Lower lobe of right lung (tissue), 2 donors: ENCODE measurements at regions not wholly inside any gene's neighbourhood (a gene's known extent, or its start where the extent isn't known, plus 50 kb on each side); places are given as distances from the start of the nearest gene placed in this dataset.

Experiments
- ATAC-seq, 2 donors: fragments of 200-7000 bp; cut with Tn5 transposase; one replicate each; pipeline ENCODE4 v1.9.1; 2020 to 2022; ENCODE audit warnings: mild to moderate bottlenecking in 2 of 2, moderate library complexity in 2 of 2
- DNase-seq: peaks from one replicate; pipeline ENCODE4 v3.0.0-alpha.2; 2020
- H3K27ac ChIP-seq: fragments of 200-600 bp; one replicate; pipeline ENCODE4 v1.8.0; 2022
- H3K27me3 ChIP-seq: fragments of 200-600 bp; one replicate; pipeline ENCODE4 v1.8.0; 2022; ENCODE audit warnings: low read depth
- H3K36me3 ChIP-seq: fragments of 200-600 bp; one replicate; pipeline ENCODE4 v1.8.0; 2022; ENCODE audit warnings: mild to moderate bottlenecking
- H3K4me1 ChIP-seq: fragments of 200-600 bp; one replicate; pipeline ENCODE4 v1.8.0; 2022
- H3K4me3 ChIP-seq: fragments of 200-600 bp; one replicate; pipeline ENCODE4 v1.8.0; 2022; ENCODE audit warnings: mild to moderate bottlenecking
- H3K9me3 ChIP-seq: fragments of 200-600 bp; one replicate; pipeline ENCODE4 v1.8.0; 2022
- CTCF ChIP-seq: fragments of 200-600 bp; IDR thresholded peaks from one replicate; pipeline ENCODE4 v1.8.0; 2022; ENCODE audit warnings: antibody characterized with exemption, mild to moderate bottlenecking
- intact Hi-C: fragments of 100-400 bp; cut with DNase I; formaldehyde crosslinking; loops from one replicate; pipeline ENCODE4 v1.11.0; 2022
- donor health status: DM: no; HTN: yes; CAD: no; lungs with severe emphysema.

- Histone ChIP-seq H3K9me3 (no peaks in the 10 kb centered on the region), H3K27ac (no peak overlapping the region), H3K27me3 (no peaks in the 10 kb centered on the region), H3K4me1 (no peaks in the 10 kb centered on the region), H3K4me3 (no peak overlapping the region), H3K36me3 (no peaks in the 10 kb centered on the region)
- ATAC-seq: no peak
- intact Hi-C loops: no loop called here
- no peak for TF ChIP-seq CTCF
- no peak for DNase-seq
Observed at GRCh38 chr7:124376111-124376510, 343.2 kb upstream of the TMEM229A start.

GRCh38 chr7:124375391-124375790, 342.5 kb upstream of the TMEM229A start:
- Histone ChIP-seq H3K36me3 (no peaks in the 10 kb centered on the region), H3K27me3 (no peaks in the 10 kb centered on the region), H3K4me3 (no peak overlapping the region), H3K9me3 (no peaks in the 10 kb centered on the region), H3K4me1 (no peaks in the 10 kb centered on the region), H3K27ac (no peak overlapping the region)
- ATAC-seq (no peak), DNase-seq (no peak)
- no peak for TF ChIP-seq CTCF
- intact Hi-C loops: no loop called here

DNA sequence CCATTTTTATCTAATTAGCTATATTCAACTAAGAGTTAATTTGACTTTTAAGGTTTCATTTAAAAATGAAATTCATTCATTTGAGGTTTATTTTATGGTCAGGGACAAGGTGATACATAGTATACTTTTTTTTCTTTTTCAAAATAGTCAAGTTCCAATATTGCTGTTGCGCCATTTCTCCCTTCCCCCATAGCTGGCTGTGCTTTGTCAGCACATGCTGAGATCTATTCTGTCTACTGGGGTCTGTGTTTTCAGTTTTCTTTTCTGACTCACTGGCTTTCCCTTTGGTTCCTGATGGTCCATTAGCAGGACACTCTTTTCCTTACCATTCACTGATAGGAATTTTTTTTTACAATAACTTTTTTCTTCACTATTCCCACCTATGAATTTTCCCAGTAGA, 336.4 kb upstream of the TMEM229A start:
- Histone ChIP-seq H3K4me1 (no peaks in the 10 kb centered on the region), H3K36me3 (no peaks in the 10 kb centered on the region), H3K27me3 (no peaks in the 10 kb centered on the region), H3K9me3 (no peaks in the 10 kb centered on the region), H3K4me3 (no peak overlapping the region), H3K27ac (no peak overlapping the region)
- ATAC-seq (no peak), DNase-seq (no peak)
- intact Hi-C loops: no loop called here
- TF ChIP-seq CTCF: no peak

DNA sequence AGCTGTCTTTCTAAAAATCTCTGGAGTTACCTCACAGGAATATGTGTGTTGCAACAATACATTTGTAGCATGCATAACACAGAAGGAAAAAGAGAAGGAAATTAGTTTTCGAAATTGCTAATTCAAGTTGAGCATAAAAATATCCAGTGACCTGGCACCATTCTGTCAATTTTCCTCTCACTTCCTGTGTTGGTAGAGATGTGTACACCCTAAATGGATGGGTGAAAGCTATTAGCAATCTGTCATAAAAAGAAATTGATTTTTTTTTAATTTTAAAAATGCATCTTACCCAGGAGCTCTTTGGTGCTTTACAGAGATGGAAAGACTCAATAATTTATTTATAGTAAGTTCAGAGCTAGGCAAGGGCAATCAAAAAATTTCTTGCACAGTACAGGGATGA, 333.3 kb upstream of the TMEM229A start:
- no peak for TF ChIP-seq CTCF

GRCh38 chr7:124364283-124364682, 331.4 kb upstream of the TMEM229A start:
- intact Hi-C loops: no loop called here
- TF ChIP-seq CTCF: no peak
- DNase-seq (no peak), ATAC-seq (no peak)
- no peaks in the 10 kb centered on the region for H3K27me3 ChIP-seq
- H3K9me3 ChIP-seq: no peaks in the 10 kb centered on the region
- H3K36me3 ChIP-seq: no peaks in the 10 kb centered on the region
- no peak overlapping the region for H3K27ac ChIP-seq
- no peaks in the 10 kb centered on the region for H3K4me1 ChIP-seq
- no peak overlapping the region for H3K4me3 ChIP-seq

More for the DNA sequence above, 333.3 kb upstream of the TMEM229A start:
- intact Hi-C loops: no loop called here
- no peaks in the 10 kb centered on the region for H3K27me3 ChIP-seq
- H3K27ac ChIP-seq: no peak overlapping the region
- no peak overlapping the region for H3K4me3 ChIP-seq
- H3K4me1 ChIP-seq: no peaks in the 10 kb centered on the region
- no peaks in the 10 kb centered on the region for H3K9me3 ChIP-seq
- H3K36me3 ChIP-seq: no peaks in the 10 kb centered on the region
- DNase-seq (no peak), ATAC-seq (no peak)

DNA sequence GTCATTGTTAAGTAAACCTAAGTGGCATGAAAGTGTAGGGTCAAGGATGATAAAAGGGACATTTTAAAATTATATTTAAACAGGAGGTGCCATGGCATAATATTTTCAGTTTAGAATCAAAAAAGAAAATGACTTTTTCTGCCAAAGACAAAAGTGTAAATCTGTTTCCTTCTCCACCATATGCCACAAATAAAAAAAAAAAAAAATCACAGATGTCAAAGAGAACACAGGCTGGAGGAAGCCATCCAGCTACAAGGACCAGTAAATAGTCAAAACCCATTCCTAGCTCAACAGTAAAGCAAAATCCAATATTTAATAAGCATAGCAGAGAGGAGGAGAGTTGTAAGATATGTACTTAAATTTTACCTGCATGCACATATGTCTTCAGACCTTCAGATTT, 321.3 kb upstream of the TMEM229A start:
- H3K27ac ChIP-seq: no peak overlapping the region

More for the DNA sequence above, 321.3 kb upstream of the TMEM229A start:
- no peaks in the 10 kb centered on the region for H3K4me1 ChIP-seq
- no peak overlapping the region for H3K4me3 ChIP-seq
- no peaks in the 10 kb centered on the region for H3K9me3 ChIP-seq
- TF ChIP-seq CTCF: no peak
- no peak for ATAC-seq
- no peaks in the 10 kb centered on the region for H3K27me3 ChIP-seq
- no peak for DNase-seq
- intact Hi-C loops: no loop called here
- H3K36me3 ChIP-seq: no peaks in the 10 kb centered on the region
